ENCODE measurements at regions not wholly inside any gene's neighbourhood (a gene's known extent, or its start where the extent isn't known, plus 50 kb on each side); places are given as distances from the start of the nearest gene placed in this dataset.

GRCh38 chr22:22835771-22836291 lies 51.8 kb upstream of the IGLL5 start:
- Histone ChIP-seq H3K9me3 (ENCODE audit: control extremely low read depth in 1 of 3, control insufficient read depth in 2 of 3, insufficient read depth in 1 of 3, low read length in 2 of 3) (peaks cover 2 to 17% (median 4%) of the 10 kb centered on the region in 3 donors), H3K4me1 (ENCODE audit: control insufficient read depth in 2 of 2, insufficient read depth in 2 of 2, low read length in 2 of 2) (peaks cover 12 to 14% of the 10 kb centered on the region in 2 donors), H4K20me1 (ENCODE audit: control insufficient read depth, insufficient read depth, low read length, poor library complexity, severe bottlenecking) (no peaks in the 10 kb centered on the region), H3K27ac (ENCODE audit: low read length in 2 of 2) (no peak overlapping the region), H3K4me3 (ENCODE audit: control extremely low read depth in 1 of 5, extremely low read depth in 1 of 5, insufficient read depth in 1 of 5, low read depth in 2 of 5, low read length in 4 of 5) (no peak overlapping the region), H3K27me3 (replicated peaks in 1 of 4; ENCODE audit: control extremely low read depth in 1 of 4, control insufficient read depth in 3 of 4, insufficient read depth in 4 of 4, low read length in 3 of 4) (peaks cover 0 to 5% (median 0%) of the 10 kb centered on the region in 4 experiments), H3K9ac (ENCODE audit: low read length) (no peak overlapping the region), H3K79me2 (ENCODE audit: control insufficient read depth, insufficient read depth, low read length) (no peaks in the 10 kb centered on the region), H3K36me3 (replicated peaks in 1 of 2; ENCODE audit: control extremely low read depth in 1 of 2, control insufficient read depth in 1 of 2, extremely low read depth in 1 of 2, insufficient read depth in 2 of 2, low read length in 1 of 2) (no peaks in the 10 kb centered on the region), H3K4me2 (replicated peaks; ENCODE audit: low read depth, low read length, poor library complexity, severe bottlenecking) (no peak overlapping the region), H2AFZ (ENCODE audit: insufficient read depth, low read depth, low read length, poor library complexity, severe bottlenecking) (no peak overlapping the region)
- no CpG with 5 or more reads among the region's 3 CpGs for WGBS (ENCODE audit: insufficient coverage)
- CTCF ChIA-PET: interaction anchor here (1.1 to 1.4 kb wide), 2 partner anchors 12 to 20 kb away, joined by 5 to 6 read pairs; no protein-coding TSS in a partner anchor
- Mint-ChIP-seq H3K27me3 (peaks cover 32% of the 10 kb centered on the region), H3K4me1 (peaks cover 14% of the 10 kb centered on the region), H3K27ac (no peak overlapping the region), H3K4me3 (no peak overlapping the region), H3K9me3 (ENCODE audit: insufficient read depth) (no peaks in the 10 kb centered on the region)
- intact Hi-C loops (cut with micrococcal nuclease): no loop called here
- ATAC-seq (ENCODE audit: low read depth): no peak
- no peak for DNase-seq
- POLR2A ChIA-PET: no interaction called here
- no peak for TF ChIP-seq CTCF (IDR thresholded peaks at IDR 0.05)
- TF ChIP-seq EZH2 (IDR thresholded peaks at IDR 0.05; ENCODE audit: borderline replicate concordance, insufficient read depth, low read depth, low read length, poor library complexity, severe bottlenecking): no peak

GRCh38 chr22:22836635-22837034 lies 51.0 kb upstream of the IGLL5 start:
- POLR2A ChIA-PET: no interaction called here

More at GRCh38 chr22:22836635-22837034, 51.0 kb upstream of the IGLL5 start:
- intact Hi-C loops (cut with micrococcal nuclease): no loop called here
- no peaks in the 10 kb centered on the region for H4K20me1 ChIP-seq (ENCODE audit: control insufficient read depth, insufficient read depth, low read length, poor library complexity, severe bottlenecking)
- H3K9ac ChIP-seq (ENCODE audit: low read length): no peak overlapping the region
- Mint-ChIP-seq H3K27me3 (peaks cover 32% of the 10 kb centered on the region), H3K27ac (no peak overlapping the region), H3K4me1 (peaks cover 18% of the 10 kb centered on the region), H3K4me3 (no peak overlapping the region), H3K9me3 (ENCODE audit: insufficient read depth) (no peaks in the 10 kb centered on the region)
- H2AFZ ChIP-seq (ENCODE audit: insufficient read depth, low read depth, low read length, poor library complexity, severe bottlenecking): no peak overlapping the region
- no peak for ATAC-seq (ENCODE audit: low read depth)
- no peak overlapping the region for H3K27ac ChIP-seq (ENCODE audit: low read length in 2 of 2)
- H3K4me1 ChIP-seq (ENCODE audit: control insufficient read depth in 2 of 2, insufficient read depth in 2 of 2, low read length in 2 of 2): peaks cover 12 to 16% of the 10 kb centered on the region in 2 donors
- no peak overlapping the region for H3K4me3 ChIP-seq (ENCODE audit: control extremely low read depth in 1 of 5, extremely low read depth in 1 of 5, insufficient read depth in 1 of 5, low read depth in 2 of 5, low read length in 4 of 5)
- 83% methylated on average over 1 of the region's 6 CpGs for WGBS (ENCODE audit: insufficient coverage)
- no peak overlapping the region for H3K4me2 ChIP-seq (replicated peaks; ENCODE audit: low read depth, low read length, poor library complexity, severe bottlenecking)
- H3K9me3 ChIP-seq (ENCODE audit: control extremely low read depth in 1 of 3, control insufficient read depth in 2 of 3, insufficient read depth in 1 of 3, low read length in 2 of 3): peaks cover 0 to 17% (median 2%) of the 10 kb centered on the region in 3 donors
- CTCF ChIA-PET: interaction anchor here (0.7 to 1.4 kb wide), 4 partner anchors 11 to 166 kb away, joined by 3 to 6 read pairs (median 4); no protein-coding TSS in a partner anchor
- H3K36me3 ChIP-seq (replicated peaks in 1 of 2; ENCODE audit: control extremely low read depth in 1 of 2, control insufficient read depth in 1 of 2, extremely low read depth in 1 of 2, insufficient read depth in 2 of 2, low read length in 1 of 2): no peaks in the 10 kb centered on the region
- TF ChIP-seq CTCF (IDR thresholded peaks at IDR 0.05) (no peak), EZH2 (IDR thresholded peaks at IDR 0.05; ENCODE audit: borderline replicate concordance, insufficient read depth, low read depth, low read length, poor library complexity, severe bottlenecking) (no peak)
- peaks cover 0 to 5% (median 0%) of the 10 kb centered on the region in 4 experiments for H3K27me3 ChIP-seq (replicated peaks in 1 of 4; ENCODE audit: control extremely low read depth in 1 of 4, control insufficient read depth in 3 of 4, insufficient read depth in 4 of 4, low read length in 3 of 4)
- no peak for DNase-seq
- H3K79me2 ChIP-seq (ENCODE audit: control insufficient read depth, insufficient read depth, low read length): no peaks in the 10 kb centered on the region
